Keratinocyte (primary cell): ENCODE measurements at regions not wholly inside any gene's neighbourhood (a gene's known extent, or its start where the extent isn't known, plus 50 kb on each side); places are given as distances from the start of the nearest gene placed in this dataset.
A peak's percentile ranks its signal among the peaks of the same experiment; 100 is the strongest.

Experiments
- DNase-seq: peaks from one replicate; pipeline ENCODE4 v3.0.0-alpha.2; 2011; ENCODE audit warnings: low read depth, missing footprints, low spot score
- FAIRE-seq: peaks from 2 replicates; lab custom pipeline; 2011; peaks lifted over from hg19 to GRCh38; lab: Jason Lieb, UNC
- H2AFZ ChIP-seq: 2 replicates; pipeline ENCODE4 v1.6.0; 2012; ENCODE audit warnings: low read length, control low read depth, inconsistent platforms; ENCODE audit not compliant: control insufficient read depth
- H3K27ac ChIP-seq: 2 replicates; pipeline ENCODE4 v1.5.1; 2011; ENCODE audit warnings: low read length; ENCODE audit not compliant: control insufficient read depth, insufficient read depth
- H3K27me3 ChIP-seq: 3 replicates; pipeline ENCODE4 v1.6.0; 2011; ENCODE audit warnings: low read length; ENCODE audit not compliant: control insufficient read depth, insufficient read depth; ENCODE audit errors: extremely low read depth
- H3K36me3 ChIP-seq, 2 experiments: 2 replicates in 1 of 2; 3 replicates in 1 of 2; pipeline ENCODE4 v1.5.1; 2011; ENCODE audit warnings: low read length in 2 of 2, mild to moderate bottlenecking in 1 of 2; ENCODE audit not compliant: control insufficient read depth in 2 of 2, insufficient read depth in 2 of 2; ENCODE audit errors: extremely low read depth in 1 of 2
- H3K4me1 ChIP-seq: 3 replicates; pipeline ENCODE4 v1.5.1; 2011; ENCODE audit warnings: low read length; ENCODE audit not compliant: control insufficient read depth, insufficient read depth; ENCODE audit errors: extremely low read depth
- H3K4me2 ChIP-seq: 3 replicates; pipeline ENCODE4 v1.6.0; 2011; ENCODE audit warnings: low read depth, low read length; ENCODE audit not compliant: control insufficient read depth, insufficient read depth; ENCODE audit errors: extremely low read depth
- H3K4me3 ChIP-seq, 3 experiments: fragments of 200-600 bp in 1 of 3; sonication (generic) in 1 of 3; 2 replicates in 2 of 3; 3 replicates in 1 of 3; pipeline ENCODE4 v1.5.1; 2011 to 2016; ENCODE audit warnings: low read length in 3 of 3, mild to moderate bottlenecking in 3 of 3, control low read depth in 2 of 3, inconsistent platforms in 1 of 3, low read depth in 1 of 3, mixed read lengths in 1 of 3, mixed run types in 1 of 3, moderate library complexity in 1 of 3; ENCODE audit not compliant: control insufficient read depth in 2 of 3, insufficient read depth in 2 of 3; ENCODE audit errors: extremely low read depth in 1 of 3
- H3K79me2 ChIP-seq: 2 replicates; pipeline ENCODE4 v1.6.0; 2012; ENCODE audit warnings: low read length; ENCODE audit not compliant: control insufficient read depth, insufficient read depth
- H3K9ac ChIP-seq: 3 replicates; pipeline ENCODE4 v1.6.0; 2011; ENCODE audit warnings: low read length; ENCODE audit not compliant: control insufficient read depth, insufficient read depth; ENCODE audit errors: extremely low read depth
- H3K9me1 ChIP-seq: 3 replicates; pipeline ENCODE4 v1.6.0; 2011; ENCODE audit warnings: low read length; ENCODE audit not compliant: control insufficient read depth, insufficient read depth; ENCODE audit errors: extremely low read depth
- H3K9me3 ChIP-seq: 2 replicates; pipeline ENCODE4 v1.5.1; 2012; ENCODE audit warnings: low read depth, low read length; ENCODE audit not compliant: control insufficient read depth
- H4K20me1 ChIP-seq: 3 replicates; pipeline ENCODE4 v1.6.0; 2011; ENCODE audit warnings: low read length; ENCODE audit not compliant: control insufficient read depth, insufficient read depth; ENCODE audit errors: extremely low read depth
- EZH2 ChIP-seq: IDR thresholded peaks from one replicate; pipeline ENCODE4 v1.6.1; 2012; ENCODE audit warnings: inconsistent platforms, mild to moderate bottlenecking, low read length, moderate library complexity
- dilution Hi-C: fragments of 300-500 bp; cut with MboI; formaldehyde crosslinking; loops from one replicate; pipeline ENCODE4 v1.7.0; 2020; ENCODE audit warnings: low sequenced_read_pairs; ENCODE audit not compliant: extremely low pct_ligation_motif_present
- TF ChIP-seq, protein P1 (sequence below), 3 experiments: IDR thresholded peaks in 1 of 3; conservative IDR thresholded peaks in 1 of 3; optimal IDR thresholded peaks in 1 of 3; 2 replicates in 2 of 3; 3 replicates in 1 of 3; pipeline versions ENCODE3 to v1.5.1; 2011; ENCODE audit warnings: low read length in 3 of 3, mild to moderate bottlenecking in 3 of 3, moderate library complexity in 2 of 3, control low read depth in 1 of 3, inconsistent platforms in 1 of 3; ENCODE audit not compliant: insufficient read depth in 2 of 3; ENCODE audit errors: extremely low read depth in 1 of 3

DNA sequence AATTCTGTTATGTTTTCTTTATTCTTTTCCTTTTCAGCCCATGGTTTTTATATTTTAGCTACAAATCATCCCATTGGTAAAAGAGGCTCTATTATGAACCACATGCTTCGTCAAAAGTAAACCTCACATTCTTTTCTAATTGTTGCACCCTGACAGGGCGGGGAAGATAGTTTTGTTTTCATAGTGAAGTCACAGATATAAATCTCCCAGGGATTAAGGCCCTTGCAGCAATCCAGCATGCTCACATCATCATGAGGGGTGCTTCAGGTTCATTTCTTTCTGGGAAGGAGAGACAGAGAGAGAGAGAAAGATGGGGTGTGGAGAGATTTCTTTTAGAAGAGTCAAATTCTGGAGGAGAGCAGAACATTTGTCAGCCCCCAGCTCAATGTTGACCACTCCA is 124.5 kb upstream of the CDC42EP3 start:
- Histone ChIP-seq H3K4me2 (no peak overlapping the region), H3K9me1 (no peaks in the 10 kb centered on the region), H3K4me1 (peaks cover 4% of the 10 kb centered on the region), H3K27ac (no peak overlapping the region), H2AFZ (no peak overlapping the region), H3K9me3 (no peaks in the 10 kb centered on the region), H3K4me3 (no peak overlapping the region), H4K20me1 (no peaks in the 10 kb centered on the region), H3K27me3 (no peaks in the 10 kb centered on the region), H3K9ac (no peak overlapping the region), H3K36me3 (no peaks in the 10 kb centered on the region), H3K79me2 (no peaks in the 10 kb centered on the region)
- FAIRE-seq (no peak), DNase-seq (no peak)
- dilution Hi-C loops: no loop called here
- TF ChIP-seq EZH2: no peak
- TF ChIP-seq, protein P1, sequence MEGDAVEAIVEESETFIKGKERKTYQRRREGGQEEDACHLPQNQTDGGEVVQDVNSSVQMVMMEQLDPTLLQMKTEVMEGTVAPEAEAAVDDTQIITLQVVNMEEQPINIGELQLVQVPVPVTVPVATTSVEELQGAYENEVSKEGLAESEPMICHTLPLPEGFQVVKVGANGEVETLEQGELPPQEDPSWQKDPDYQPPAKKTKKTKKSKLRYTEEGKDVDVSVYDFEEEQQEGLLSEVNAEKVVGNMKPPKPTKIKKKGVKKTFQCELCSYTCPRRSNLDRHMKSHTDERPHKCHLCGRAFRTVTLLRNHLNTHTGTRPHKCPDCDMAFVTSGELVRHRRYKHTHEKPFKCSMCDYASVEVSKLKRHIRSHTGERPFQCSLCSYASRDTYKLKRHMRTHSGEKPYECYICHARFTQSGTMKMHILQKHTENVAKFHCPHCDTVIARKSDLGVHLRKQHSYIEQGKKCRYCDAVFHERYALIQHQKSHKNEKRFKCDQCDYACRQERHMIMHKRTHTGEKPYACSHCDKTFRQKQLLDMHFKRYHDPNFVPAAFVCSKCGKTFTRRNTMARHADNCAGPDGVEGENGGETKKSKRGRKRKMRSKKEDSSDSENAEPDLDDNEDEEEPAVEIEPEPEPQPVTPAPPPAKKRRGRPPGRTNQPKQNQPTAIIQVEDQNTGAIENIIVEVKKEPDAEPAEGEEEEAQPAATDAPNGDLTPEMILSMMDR (optimal IDR thresholded peaks at IDR 0.05 in 1 of 3, IDR thresholded peaks at IDR 0.05 in 1 of 3, conservative IDR thresholded peaks at IDR 0.05 in 1 of 3; ENCODE audit: extremely low read depth in 1 of 3, insufficient read depth in 2 of 3, low read length in 3 of 3): no peak

DNA sequence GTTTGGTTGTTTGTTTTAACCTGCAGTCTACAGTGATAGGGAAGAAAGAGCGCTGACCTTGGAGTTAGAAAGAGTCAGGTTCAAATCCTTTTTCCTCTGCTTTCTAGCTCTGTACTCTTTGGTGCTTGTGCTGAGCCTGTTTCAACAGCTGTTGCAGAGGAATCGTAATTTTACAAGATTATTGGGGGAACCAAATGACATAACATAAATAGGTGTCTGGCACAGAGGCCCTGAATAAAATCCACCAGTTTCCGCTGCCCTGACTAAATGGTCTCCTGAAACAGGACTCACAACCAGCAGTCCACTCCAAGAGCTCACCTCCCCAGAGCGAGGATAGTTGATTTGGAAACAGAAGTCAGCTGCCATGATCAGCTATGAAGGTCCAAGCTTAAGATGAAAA is 125.0 kb upstream of the CDC42EP3 start:
- Histone ChIP-seq H2AFZ (no peak overlapping the region), H3K9me1 (no peaks in the 10 kb centered on the region), H3K4me1 (peaks cover 4% of the 10 kb centered on the region), H3K27me3 (no peaks in the 10 kb centered on the region), H3K9me3 (no peaks in the 10 kb centered on the region), H3K79me2 (no peaks in the 10 kb centered on the region), H4K20me1 (no peaks in the 10 kb centered on the region), H3K36me3 (no peaks in the 10 kb centered on the region), H3K4me2 (no peak overlapping the region), H3K4me3 (no peak overlapping the region), H3K9ac (no peak overlapping the region), H3K27ac (no peak overlapping the region)
- FAIRE-seq (peak; percentile 23), DNase-seq (no peak)
- TF ChIP-seq, protein P1 (optimal IDR thresholded peaks at IDR 0.05 in 1 of 3, IDR thresholded peaks at IDR 0.05 in 1 of 3, conservative IDR thresholded peaks at IDR 0.05 in 1 of 3; ENCODE audit: extremely low read depth in 1 of 3, insufficient read depth in 2 of 3, low read length in 3 of 3): no peak
- TF ChIP-seq EZH2: no peak
- dilution Hi-C loops: no loop called here
